GM10248 (cell line): ENCODE measurements at regions not wholly inside any gene's neighbourhood (a gene's known extent, or its start where the extent isn't known, plus 50 kb on each side); places are given as distances from the start of the nearest gene placed in this dataset.

Experiments
- CTCF ChIA-PET: fragments of 300-600 bp; sonication (Branson Sonifier 250); formaldehyde crosslinking; extraction: SDS; loops from one replicate; lab custom pipeline; 2021; ENCODE audit warnings: antibody characterized with exemption; lab: Yijun Ruan, JAX
- POLR2A ChIA-PET: fragments of 350-650 bp; sonication (Branson Sonifier 250); formaldehyde crosslinking; extraction: SDS; loops from one replicate; lab custom pipeline; 2020; ENCODE audit warnings: antibody characterized with exemption; lab: Yijun Ruan, JAX
- DNase-seq: peaks from one replicate; pipeline ENCODE4 v3.0.0; 2012; ENCODE audit errors: extremely low spot score
- TF ChIP-seq, protein P1 (sequence below): IDR thresholded peaks from 2 replicates; pipeline ENCODE4 v1.5.1; 2012; ENCODE audit warnings: mild to moderate bottlenecking, low read depth; ENCODE audit errors: extremely low read depth, missing control alignments, control extremely low read depth

DNA sequence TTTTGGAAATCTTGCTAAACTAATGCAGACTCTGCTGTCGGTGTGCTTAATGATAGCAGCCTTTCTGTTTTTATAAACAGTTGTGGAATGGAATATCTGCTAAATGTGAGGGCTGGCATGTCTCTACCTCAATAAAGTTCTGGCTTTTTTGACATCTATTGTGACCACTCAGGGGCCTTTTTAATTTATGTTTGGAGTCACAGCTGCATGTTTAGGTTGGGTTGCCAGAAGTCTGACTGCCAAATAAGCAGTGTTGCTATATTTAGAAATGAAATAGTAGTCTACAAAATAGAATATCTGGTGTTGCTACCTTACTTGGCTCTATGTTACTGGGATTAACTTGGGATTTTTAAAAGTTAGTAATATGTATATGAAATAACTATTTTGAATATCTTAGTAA is 125.1 kb upstream of the LOC128125822 start:
- CTCF ChIA-PET, result interaction anchor here (1.0 kb wide), 1 partner anchor 14 kb away, joined by 3 read pairs; no protein-coding TSS in a partner anchor
- no peak for DNase-seq
- POLR2A ChIA-PET, result no interaction called here
- TF ChIP-seq, protein P1, sequence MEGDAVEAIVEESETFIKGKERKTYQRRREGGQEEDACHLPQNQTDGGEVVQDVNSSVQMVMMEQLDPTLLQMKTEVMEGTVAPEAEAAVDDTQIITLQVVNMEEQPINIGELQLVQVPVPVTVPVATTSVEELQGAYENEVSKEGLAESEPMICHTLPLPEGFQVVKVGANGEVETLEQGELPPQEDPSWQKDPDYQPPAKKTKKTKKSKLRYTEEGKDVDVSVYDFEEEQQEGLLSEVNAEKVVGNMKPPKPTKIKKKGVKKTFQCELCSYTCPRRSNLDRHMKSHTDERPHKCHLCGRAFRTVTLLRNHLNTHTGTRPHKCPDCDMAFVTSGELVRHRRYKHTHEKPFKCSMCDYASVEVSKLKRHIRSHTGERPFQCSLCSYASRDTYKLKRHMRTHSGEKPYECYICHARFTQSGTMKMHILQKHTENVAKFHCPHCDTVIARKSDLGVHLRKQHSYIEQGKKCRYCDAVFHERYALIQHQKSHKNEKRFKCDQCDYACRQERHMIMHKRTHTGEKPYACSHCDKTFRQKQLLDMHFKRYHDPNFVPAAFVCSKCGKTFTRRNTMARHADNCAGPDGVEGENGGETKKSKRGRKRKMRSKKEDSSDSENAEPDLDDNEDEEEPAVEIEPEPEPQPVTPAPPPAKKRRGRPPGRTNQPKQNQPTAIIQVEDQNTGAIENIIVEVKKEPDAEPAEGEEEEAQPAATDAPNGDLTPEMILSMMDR, result no peak

DNA sequence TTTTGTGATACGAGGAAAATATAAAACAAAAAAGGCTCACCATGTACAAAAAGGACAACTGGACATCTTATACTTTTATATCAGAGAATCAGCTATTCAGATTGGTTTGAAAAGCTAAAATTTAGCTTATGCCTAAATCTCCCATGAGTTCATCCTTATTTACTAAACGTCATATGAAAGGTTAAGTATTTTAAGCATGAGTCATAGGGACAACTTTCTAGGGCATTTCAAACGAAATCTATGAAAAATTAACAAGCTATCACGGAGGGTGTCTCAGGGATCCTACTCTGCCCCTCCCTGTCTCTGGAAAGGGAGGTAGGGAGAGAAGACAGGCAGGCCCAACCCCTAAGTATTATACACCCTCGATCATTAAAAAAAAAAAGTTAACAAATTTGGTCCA is 124.1 kb upstream of the LOC128125822 start:
- no peak for DNase-seq
- ChIA-PET POLR2A (no interaction called here), CTCF (no interaction called here)
- TF ChIP-seq, protein P1, result no peak

DNA sequence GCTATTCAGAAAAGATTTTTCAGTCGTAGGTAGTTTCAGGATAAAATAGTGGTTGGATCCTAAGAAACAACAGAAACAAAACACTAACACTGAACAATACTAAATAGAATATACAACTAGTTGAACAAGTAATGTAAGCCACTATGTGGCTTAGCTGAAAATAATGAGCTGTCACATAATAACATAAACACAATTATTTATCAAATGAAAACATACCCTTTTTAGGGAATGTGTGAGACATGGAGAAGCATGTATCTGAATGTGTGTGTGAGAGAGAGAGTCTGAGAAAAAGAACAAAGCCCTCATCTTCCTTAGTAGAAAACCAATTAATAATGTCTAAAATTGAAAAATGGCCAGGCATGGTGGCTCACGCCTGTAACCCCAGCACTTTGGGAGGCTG is 122.6 kb upstream of the LOC128125822 start:
- TF ChIP-seq, protein P1, result no peak
- POLR2A ChIA-PET, result no interaction called here
- no peak for DNase-seq
- CTCF ChIA-PET, result no interaction called here

- CTCF ChIA-PET, result interaction anchor here (0.9 to 1.6 kb wide), 2 partner anchors 9 to 23 kb away, joined by 3 read pairs; no protein-coding TSS in a partner anchor
- TF ChIP-seq, protein P1, result no peak
- no peak for DNase-seq
- POLR2A ChIA-PET, result no interaction called here
Measured at GRCh38 chr6:63451238-63451637, 121.0 kb upstream of the LOC128125822 start.

DNA sequence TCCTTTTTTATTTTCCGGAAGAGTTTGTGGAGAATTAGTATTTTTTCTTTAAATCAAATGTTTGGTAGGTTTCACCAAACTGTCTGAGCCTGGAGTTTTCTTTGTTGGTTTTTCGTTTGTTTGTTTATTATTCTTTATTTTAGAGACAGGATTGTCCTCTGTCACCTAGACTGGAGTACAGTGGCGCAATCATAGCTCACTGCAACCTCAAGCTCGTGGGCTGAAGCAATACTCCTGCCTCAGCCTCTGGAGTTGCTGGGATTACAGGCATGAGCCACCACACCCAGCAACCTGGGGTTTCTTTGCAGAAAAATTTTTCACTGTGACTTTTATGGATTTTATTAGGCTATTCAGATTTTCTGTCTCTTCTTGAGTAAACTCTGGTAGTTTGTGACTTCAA is 120.2 kb upstream of the LOC128125822 start:
- ChIA-PET POLR2A (no interaction called here), CTCF (interaction anchor here (1.7 kb wide), 1 partner anchor 10 kb away, joined by 4 read pairs; no protein-coding TSS in a partner anchor)
- no peak for DNase-seq
- TF ChIP-seq, protein P1, result no peak

DNA sequence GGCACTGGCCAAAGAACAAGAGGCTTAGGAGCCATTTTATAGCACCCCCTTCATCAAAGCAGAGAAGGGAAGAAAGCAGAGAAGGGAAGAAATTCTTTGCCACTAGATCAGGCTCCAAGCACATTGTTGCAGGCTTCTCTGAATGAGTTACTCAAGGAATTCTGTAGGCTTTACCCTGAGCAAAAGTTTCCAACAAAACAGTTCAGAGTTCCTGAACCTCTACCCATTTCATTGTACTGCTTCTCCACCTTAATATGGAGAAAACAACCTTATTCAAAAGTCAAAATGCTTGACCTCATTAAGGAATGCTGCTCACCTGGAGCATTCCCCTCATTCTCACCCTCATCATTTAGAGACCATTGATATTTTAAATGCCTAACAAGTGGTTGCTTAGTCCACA is 115.5 kb upstream of the LOC128125822 start:
- ChIA-PET POLR2A (no interaction called here), CTCF (no interaction called here)
- DNase-seq, result no peak
- TF ChIP-seq, protein P1, result no peak
